Suprapubic skin (tissue), 4 donors: ENCODE measurements at regions not wholly inside any gene's neighbourhood (a gene's known extent, or its start where the extent isn't known, plus 50 kb on each side); places are given as distances from the start of the nearest gene placed in this dataset.
"Not testable (repeated sequence)": the region's sequence is repeated elsewhere in the genome, so short reads cannot be mapped to it uniquely, and the experiment has no call there.

ENCODE experiments used
- DNase-seq, 2 donors: peaks; one replicate each; pipeline ENCODE4 v3.0.0-alpha.2; 2019; ENCODE audit warnings: low spot score in 2 of 2
- H3K27ac ChIP-seq: fragments of 200-600 bp; sonication (generic); one replicate; pipeline ENCODE4 v1.5.1; 2019
- H3K27me3 ChIP-seq: fragments of 200-600 bp; sonication (generic); one replicate; pipeline ENCODE4 v1.5.1; 2019
- H3K36me3 ChIP-seq: fragments of 200-600 bp; sonication (generic); one replicate; pipeline ENCODE4 v1.5.1; 2019
- H3K4me1 ChIP-seq: fragments of 200-600 bp; sonication (generic); one replicate; pipeline ENCODE4 v1.5.1; 2019
- H3K4me3 ChIP-seq: fragments of 200-600 bp; sonication (generic); one replicate; pipeline ENCODE4 v1.5.1; 2019; ENCODE audit warnings: mild to moderate bottlenecking
- H3K9me3 ChIP-seq: fragments of 200-600 bp; sonication (generic); one replicate; pipeline ENCODE4 v1.5.1; 2019
- WGBS: methylation state at CpG from one replicate; pipeline ENCODE4 v1.1.5; 2018; 5-methylcytosine and 5-hydroxymethylcytosine counted together

DNA sequence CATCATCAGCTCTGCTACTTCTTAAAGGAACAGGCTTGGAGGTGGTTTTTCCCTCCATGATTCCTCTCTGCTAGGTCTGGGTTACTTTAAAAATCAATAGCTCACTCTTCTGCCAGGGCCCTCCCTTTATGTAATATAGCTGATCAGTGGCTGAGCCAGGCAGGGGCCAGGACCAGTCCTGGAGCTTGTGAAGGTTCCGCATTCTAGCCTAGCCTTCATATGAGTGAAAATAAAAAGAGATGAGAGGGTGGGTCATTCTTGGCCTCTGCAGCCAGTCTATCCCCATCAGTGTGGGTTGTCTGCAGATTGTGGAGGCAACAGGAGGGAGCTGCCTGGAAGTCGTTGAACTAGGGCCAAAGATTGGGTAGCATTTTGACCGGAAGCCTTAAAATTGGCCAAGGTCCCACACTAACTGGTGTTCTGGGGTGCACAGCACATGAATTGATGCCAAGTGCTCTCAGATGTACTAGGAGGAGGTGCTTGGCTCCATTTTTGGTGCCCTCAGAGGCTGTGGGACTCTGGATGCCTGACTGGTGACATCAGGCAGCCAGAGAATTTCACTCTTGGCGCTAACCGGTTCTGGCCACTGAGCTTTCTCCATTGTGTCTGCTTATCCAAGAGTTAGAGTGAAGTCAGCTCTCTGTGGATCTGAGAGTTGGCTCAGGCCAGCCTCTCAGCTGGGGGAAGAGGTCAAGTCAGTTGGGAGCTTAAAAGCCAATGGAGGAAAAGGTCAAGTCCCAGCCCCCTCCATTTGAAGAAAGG, 93.7 kb upstream of the FAM72C start:
- WGBS, result no CpG with 5 or more reads among the region's 5 CpGs
- not testable (repeated sequence) for H3K9me3 ChIP-seq, DNase-seq, H3K4me1 ChIP-seq, H3K27ac ChIP-seq, H3K27me3 ChIP-seq, H3K4me3 ChIP-seq, H3K36me3 ChIP-seq

DNA sequence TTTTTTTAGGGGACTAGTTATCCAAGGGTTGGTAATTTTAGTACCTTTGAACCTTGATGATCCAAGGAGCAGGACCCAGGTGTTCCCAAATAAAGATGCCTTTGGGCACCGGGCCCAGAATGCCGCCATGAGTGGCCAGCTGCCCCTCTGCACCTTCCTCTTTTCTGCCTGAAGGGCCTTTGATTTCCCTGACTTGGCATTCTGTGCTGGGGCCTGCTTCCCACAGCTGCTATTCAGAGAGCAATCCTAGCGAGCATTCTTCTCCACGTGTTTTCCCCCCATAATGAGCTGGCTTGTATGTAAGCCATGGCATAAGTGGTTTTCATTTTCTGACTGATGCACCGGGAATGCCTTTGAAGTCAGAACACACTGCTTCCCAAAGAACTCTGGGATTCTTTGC, 77.6 kb upstream of the FAM72C start:
- not testable (repeated sequence) for H3K27me3 ChIP-seq, DNase-seq, H3K27ac ChIP-seq, H3K4me1 ChIP-seq, H3K36me3 ChIP-seq, H3K9me3 ChIP-seq, H3K4me3 ChIP-seq
- no CpG with 5 or more reads among the region's 5 CpGs for WGBS

DNA sequence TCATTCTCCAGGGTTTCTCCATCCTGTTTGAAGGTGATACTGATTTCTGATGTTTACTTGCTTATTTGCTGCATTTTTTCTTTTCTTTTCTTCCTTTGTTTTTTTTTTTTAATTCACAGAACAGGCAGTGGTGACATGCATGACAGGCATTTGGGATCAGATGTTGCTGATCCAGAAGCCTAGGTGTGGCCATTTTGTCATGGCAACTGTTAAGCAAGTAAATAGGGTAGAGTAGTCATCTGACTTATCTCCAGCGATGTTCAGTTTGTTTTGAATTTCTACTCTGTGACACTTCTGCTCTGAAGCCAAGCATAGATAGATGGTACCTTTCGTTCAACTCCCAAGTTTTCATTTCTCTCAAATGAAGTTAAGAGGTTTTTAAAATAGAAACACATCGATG, 74.9 kb upstream of the FAM72C start:
- H3K4me3 ChIP-seq, H3K9me3 ChIP-seq, H3K27me3 ChIP-seq, DNase-seq, H3K27ac ChIP-seq, H3K4me1 ChIP-seq, H3K36me3 ChIP-seq: not testable (repeated sequence)
- WGBS, result no CpG with 5 or more reads among the region's 3 CpGs

DNA sequence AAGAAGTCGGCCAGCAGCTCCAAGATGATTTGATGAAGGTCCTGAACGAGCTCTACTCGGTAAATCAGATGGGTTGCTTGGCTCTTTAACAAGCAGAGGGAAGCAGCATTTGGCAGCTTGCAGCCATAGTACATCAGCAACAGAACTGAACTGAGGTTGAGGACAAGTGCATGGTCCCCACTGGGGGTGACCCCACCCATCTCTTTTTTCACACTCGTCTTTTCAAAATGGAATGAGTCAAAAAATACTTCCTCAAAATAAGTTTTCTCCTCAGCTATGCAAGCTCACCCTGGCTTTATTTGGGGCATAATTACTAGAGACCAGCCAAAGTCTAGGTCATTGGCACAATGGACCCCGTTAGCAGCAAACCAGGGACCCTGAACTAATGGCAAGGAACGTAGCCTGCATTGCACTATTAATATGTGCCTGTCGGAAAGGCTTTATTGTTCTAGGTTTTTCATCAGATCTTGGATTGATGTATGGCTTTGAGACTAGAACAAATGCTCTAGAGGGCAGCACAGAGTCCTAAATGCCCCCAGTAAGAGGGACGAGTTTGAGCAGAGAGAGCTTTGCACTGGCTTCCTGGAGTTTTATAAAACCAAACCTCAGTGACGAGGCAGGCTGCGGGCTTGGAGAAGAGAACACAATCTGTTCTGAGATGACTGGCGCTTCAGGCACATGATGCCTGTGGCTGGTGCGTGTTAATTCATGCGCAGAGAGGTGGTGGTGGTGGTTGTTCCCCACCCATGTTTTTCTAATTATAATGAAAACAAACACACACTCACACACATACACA, 74.2 kb upstream of the FAM72C start:
- H3K27ac ChIP-seq, result not testable (repeated sequence)

DNA sequence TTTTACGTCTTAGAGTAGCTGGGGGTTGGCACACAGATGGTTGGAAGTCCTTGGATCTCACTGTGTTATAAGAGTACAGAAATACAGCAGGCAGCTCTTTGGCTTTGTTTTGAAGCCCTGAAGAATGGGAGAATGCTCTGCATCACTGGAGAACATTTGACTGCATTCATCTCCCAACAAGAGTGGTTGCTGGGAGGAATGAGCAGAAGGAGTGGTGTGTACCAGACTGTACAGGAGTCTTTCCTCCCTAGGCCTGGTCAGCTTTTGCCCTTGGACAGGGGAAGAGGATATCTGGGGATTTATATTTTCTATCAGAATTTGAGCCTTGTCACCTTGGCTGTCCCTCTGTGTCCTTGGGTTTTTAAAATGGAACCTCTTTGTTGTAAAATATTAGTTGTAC, 70.5 kb upstream of the FAM72C start:
- not testable (repeated sequence) for DNase-seq, H3K4me1 ChIP-seq, H3K4me3 ChIP-seq, H3K9me3 ChIP-seq, H3K27ac ChIP-seq, H3K27me3 ChIP-seq, H3K36me3 ChIP-seq
- no CpG with 5 or more reads among the region's 1 CpG for WGBS

More for the DNA sequence above, 74.2 kb upstream of the FAM72C start:
- not testable (repeated sequence) for H3K36me3 ChIP-seq, H3K27me3 ChIP-seq, H3K4me3 ChIP-seq, H3K4me1 ChIP-seq, H3K9me3 ChIP-seq
- peak in 1 of 2 donors; percentile 53 for DNase-seq
- WGBS, result 44% methylated on average over 4 of the region's 13 CpGs

DNA sequence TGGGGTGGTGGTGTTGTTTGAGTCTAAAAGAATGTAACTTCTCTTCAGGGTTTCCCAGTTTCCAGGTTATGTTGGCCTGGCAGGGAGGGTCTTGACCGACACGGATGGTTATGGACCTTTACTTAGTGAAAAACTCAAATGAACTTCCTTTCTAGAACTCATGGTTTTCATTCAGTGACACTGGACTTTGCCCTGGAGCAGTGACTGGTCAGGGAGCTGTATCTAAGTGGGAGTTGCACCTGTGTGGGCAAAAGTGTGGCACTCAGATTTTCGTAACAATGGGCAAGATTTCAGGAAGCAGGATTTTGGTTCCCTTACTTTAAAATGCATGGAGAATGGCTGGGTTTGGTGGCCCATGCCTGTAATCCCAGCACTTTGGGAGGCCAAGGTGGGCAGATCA, 68.5 kb upstream of the FAM72C start:
- not testable (repeated sequence) for H3K9me3 ChIP-seq, H3K36me3 ChIP-seq, DNase-seq, H3K27me3 ChIP-seq, H3K27ac ChIP-seq, H3K4me3 ChIP-seq, H3K4me1 ChIP-seq
- no CpG with 5 or more reads among the region's 3 CpGs for WGBS

DNA sequence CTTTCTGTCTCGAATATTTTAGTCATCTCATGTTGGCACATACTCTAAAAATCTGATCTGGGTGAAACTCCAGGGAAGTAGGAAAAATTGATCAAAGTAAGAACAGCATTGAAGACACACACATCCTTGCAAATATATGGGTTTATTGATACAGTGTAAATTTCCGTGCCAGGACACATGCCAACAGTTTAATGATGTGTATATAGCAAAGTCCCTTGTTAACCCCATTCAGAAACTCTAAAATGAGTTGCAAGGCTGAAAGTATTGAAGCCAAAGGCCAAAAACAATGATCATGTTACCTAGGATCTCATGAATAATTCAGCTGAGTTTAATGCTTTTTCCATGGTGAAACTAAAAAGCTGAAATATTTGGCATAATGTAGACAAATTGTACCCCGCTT, 62.3 kb upstream of the FAM72C start:
- H3K27ac ChIP-seq, H3K4me1 ChIP-seq, H3K36me3 ChIP-seq, H3K9me3 ChIP-seq, H3K27me3 ChIP-seq, DNase-seq, H3K4me3 ChIP-seq: not testable (repeated sequence)
- no CpG with 5 or more reads among the region's 3 CpGs for WGBS

DNA sequence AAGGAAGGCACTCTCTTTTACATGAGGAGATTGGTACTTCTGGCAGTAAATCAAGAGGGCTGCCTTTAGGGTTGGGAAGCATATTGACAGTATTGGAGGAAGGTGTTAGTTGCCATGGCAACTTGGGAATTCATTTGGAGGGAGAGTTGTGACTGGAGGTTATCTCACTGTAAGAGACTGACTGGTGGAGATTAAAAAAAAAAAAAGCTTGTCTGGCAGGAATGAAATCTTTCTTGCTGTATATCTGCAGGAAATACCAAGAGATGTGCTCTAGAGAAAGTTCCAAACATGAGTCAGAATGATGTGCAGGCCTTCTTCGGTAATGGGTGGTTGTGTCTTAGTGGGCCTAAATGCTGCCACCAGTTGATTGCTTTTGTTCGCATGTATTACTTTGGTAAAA, 59.8 kb upstream of the FAM72C start:
- not testable (repeated sequence) for H3K27me3 ChIP-seq, DNase-seq

DNA sequence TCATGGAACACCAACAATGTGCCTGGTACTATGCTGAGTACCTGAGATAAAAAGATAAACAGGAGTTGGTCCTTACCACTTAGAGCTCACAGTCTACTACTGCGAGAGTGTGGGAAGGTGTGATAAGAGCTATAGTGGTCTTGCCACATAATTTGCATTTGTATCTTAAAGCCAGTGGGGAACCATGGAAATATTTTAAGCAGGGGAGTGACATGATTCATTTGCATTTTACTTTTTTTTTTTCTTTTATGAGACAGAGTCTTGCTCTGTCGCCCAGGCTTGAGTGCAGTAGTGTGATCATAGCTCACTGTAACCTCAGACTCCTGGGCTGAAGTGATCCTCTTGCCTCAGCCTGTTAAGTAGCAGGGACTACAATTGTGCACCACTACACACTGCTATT, 54.2 kb upstream of the FAM72C start:
- not testable (repeated sequence) for H3K27ac ChIP-seq, H3K4me3 ChIP-seq, H3K4me1 ChIP-seq, H3K27me3 ChIP-seq, H3K36me3 ChIP-seq, DNase-seq, H3K9me3 ChIP-seq
- no CpG with 5 or more reads among the region's 2 CpGs for WGBS

More for the DNA sequence above, 59.8 kb upstream of the FAM72C start:
- H3K27ac ChIP-seq, H3K9me3 ChIP-seq, H3K4me3 ChIP-seq, H3K36me3 ChIP-seq, H3K4me1 ChIP-seq: not testable (repeated sequence)
- no CpG with 5 or more reads among the region's 2 CpGs for WGBS

DNA sequence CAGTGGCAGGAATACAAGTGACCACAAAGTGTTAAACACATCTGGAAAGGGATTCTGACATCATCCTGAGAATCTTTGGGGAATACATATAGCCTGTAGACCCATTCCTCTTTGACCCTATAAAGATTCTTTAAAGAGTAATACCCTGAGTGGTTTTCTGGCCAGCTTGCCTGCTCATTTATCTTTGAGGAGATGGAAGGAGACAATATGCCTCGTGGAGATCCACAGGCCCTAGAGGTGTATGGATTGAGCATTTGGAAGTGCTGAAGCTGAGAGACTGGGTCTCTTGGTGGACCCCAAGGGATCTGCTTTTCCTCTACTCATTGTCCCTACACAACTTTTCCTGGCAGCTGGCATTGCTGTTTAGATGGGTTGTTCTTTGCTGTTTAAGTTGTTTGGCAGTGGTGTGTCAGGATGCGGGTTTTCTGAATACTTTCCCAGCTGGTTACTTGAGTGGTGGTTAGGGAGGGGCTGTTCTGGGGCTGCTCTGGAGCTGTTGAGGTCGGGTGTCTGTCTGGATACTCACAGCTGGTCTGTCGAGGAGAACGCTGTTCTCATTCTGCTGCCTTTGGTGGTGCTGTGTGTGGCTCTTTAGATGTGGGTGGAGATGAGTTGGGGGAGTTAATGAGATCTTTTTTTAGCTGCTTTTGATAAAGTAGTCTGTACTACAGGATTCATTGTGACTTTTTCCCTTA, 50.1 kb upstream of the FAM72C start:
- not testable (repeated sequence) for DNase-seq, H3K4me3 ChIP-seq, H3K9me3 ChIP-seq, H3K36me3 ChIP-seq, H3K27ac ChIP-seq, H3K4me1 ChIP-seq, H3K27me3 ChIP-seq
- WGBS, result no CpG with 5 or more reads among the region's 5 CpGs
